ENCODE measurements at regions not wholly inside any gene's neighbourhood (a gene's known extent, or its start where the extent isn't known, plus 50 kb on each side); places are given as distances from the start of the nearest gene placed in this dataset.

- TF ChIP-seq EZH2 (IDR thresholded peaks at IDR 0.05) (no peak), POLR2AphosphoS5 (IDR thresholded peaks at IDR 0.05; ENCODE audit: borderline replicate concordance, low read depth, low read length) (no peak), FOXP2 (optimal IDR thresholded peaks at IDR 0.05; ENCODE audit: control extremely low read depth, extremely low read length, insufficient read depth) (no peak)
Measured at GRCh38 chr12:3964439-3964838, 91.2 kb upstream of the PARP11 start.

Data from SK-N-MC (cell line).